ENCODE measurements at regions not wholly inside any gene's neighbourhood (a gene's known extent, or its start where the extent isn't known, plus 50 kb on each side); places are given as distances from the start of the nearest gene placed in this dataset.

DNA sequence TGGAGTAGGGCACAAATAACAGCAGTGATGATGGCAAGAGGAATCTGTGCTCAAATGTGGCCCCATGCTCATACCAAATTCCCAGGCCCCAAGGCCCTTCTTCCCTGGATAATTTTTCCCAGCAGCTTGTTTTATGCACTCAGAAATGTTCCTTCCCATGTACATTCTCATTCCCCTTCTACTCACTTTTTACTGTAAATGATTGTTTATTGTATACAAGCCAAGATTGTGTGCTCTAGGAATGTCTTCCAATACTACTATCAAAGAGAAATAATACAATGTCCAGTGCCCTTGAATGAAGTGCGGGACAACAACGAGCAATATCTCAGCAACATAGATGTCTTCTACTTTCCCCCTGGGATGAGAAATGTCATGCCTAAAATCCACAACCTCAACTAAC, 201.6 kb downstream of the ICOS start (continued):
- TF ChIP-seq, protein P1, sequence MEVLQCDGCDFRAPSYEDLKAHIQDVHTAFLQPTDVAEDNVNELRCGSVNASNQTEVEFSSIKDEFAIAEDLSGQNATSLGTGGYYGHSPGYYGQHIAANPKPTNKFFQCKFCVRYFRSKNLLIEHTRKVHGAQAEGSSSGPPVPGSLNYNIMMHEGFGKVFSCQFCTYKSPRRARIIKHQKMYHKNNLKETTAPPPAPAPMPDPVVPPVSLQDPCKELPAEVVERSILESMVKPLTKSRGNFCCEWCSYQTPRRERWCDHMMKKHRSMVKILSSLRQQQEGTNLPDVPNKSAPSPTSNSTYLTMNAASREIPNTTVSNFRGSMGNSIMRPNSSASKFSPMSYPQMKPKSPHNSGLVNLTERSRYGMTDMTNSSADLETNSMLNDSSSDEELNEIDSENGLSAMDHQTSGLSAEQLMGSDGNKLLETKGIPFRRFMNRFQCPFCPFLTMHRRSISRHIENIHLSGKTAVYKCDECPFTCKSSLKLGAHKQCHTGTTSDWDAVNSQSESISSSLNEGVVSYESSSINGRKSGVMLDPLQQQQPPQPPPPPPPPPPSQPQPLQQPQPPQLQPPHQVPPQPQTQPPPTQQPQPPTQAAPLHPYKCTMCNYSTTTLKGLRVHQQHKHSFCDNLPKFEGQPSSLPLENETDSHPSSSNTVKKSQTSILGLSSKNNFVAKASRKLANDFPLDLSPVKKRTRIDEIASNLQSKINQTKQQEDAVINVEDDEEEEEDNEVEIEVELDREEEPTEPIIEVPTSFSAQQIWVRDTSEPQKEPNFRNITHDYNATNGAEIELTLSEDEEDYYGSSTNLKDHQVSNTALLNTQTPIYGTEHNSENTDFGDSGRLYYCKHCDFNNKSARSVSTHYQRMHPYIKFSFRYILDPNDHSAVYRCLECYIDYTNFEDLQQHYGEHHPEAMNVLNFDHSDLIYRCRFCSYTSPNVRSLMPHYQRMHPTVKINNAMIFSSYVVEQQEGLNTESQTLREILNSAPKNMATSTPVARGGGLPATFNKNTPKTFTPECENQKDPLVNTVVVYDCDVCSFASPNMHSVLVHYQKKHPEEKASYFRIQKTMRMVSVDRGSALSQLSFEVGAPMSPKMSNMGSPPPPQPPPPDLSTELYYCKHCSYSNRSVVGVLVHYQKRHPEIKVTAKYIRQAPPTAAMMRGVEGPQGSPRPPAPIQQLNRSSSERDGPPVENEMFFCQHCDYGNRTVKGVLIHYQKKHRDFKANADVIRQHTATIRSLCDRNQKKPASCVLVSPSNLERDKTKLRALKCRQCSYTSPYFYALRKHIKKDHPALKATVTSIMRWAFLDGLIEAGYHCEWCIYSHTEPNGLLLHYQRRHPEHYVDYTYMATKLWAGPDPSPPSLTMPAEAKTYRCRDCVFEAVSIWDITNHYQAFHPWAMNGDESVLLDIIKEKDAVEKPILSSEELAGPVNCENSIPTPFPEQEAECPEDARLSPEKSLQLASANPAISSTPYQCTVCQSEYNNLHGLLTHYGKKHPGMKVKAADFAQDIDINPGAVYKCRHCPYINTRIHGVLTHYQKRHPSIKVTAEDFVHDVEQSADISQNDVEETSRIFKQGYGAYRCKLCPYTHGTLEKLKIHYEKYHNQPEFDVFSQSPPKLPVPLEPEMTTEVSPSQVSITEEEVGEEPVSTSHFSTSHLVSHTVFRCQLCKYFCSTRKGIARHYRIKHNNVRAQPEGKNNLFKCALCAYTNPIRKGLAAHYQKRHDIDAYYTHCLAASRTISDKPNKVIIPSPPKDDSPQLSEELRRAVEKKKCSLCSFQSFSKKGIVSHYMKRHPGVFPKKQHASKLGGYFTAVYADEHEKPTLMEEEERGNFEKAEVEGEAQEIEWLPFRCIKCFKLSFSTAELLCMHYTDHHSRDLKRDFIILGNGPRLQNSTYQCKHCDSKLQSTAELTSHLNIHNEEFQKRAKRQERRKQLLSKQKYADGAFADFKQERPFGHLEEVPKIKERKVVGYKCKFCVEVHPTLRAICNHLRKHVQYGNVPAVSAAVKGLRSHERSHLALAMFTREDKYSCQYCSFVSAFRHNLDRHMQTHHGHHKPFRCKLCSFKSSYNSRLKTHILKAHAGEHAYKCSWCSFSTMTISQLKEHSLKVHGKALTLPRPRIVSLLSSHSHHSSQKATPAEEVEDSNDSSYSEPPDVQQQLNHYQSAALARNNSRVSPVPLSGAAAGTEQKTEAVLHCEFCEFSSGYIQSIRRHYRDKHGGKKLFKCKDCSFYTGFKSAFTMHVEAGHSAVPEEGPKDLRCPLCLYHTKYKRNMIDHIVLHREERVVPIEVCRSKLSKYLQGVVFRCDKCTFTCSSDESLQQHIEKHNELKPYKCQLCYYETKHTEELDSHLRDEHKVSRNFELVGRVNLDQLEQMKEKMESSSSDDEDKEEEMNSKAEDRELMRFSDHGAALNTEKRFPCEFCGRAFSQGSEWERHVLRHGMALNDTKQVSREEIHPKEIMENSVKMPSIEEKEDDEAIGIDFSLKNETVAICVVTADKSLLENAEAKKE (CRISPR knock-in tag; IDR thresholded peaks at IDR 0.05) = no peak

- H3K27me3 Mint-ChIP-seq (ENCODE audit: insufficient read depth, low read depth, poor library complexity) = peaks cover 5% of the 10 kb centered on the region
- no peaks in the 10 kb centered on the region for H4K20me1 ChIP-seq (replicated peaks; ENCODE audit: insufficient read depth)
- TF ChIP-seq, protein P2, sequence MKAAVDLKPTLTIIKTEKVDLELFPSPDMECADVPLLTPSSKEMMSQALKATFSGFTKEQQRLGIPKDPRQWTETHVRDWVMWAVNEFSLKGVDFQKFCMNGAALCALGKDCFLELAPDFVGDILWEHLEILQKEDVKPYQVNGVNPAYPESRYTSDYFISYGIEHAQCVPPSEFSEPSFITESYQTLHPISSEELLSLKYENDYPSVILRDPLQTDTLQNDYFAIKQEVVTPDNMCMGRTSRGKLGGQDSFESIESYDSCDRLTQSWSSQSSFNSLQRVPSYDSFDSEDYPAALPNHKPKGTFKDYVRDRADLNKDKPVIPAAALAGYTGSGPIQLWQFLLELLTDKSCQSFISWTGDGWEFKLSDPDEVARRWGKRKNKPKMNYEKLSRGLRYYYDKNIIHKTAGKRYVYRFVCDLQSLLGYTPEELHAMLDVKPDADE (IDR thresholded peaks at IDR 0.05) = no peak
- no peak for TF ChIP-seq EZH2 (IDR thresholded peaks at IDR 0.05; ENCODE audit: low read depth, unreplicated experiment)
- TF ChIP-seq EZH2phosphoT487 (IDR thresholded peaks at IDR 0.05; ENCODE audit: unreplicated experiment) = no peak
- TF ChIP-seq NANOG (IDR thresholded peaks at IDR 0.05; ENCODE audit: borderline replicate concordance) = no peak
- TF ChIP-seq JUNB (IDR thresholded peaks at IDR 0.05; ENCODE audit: unreplicated experiment) = no peak
- TF ChIP-seq ZNF114 (CRISPR knock-in tag; IDR thresholded peaks at IDR 0.05) = no peak
- no peak for TF ChIP-seq CREB1 (CRISPR knock-in tag; IDR thresholded peaks at IDR 0.05; ENCODE audit: low read depth)
- no peak for TF ChIP-seq POLR2AphosphoS5 (IDR thresholded peaks at IDR 0.05; ENCODE audit: low read depth)
- TF ChIP-seq ZNF331 (CRISPR knock-in tag; IDR thresholded peaks at IDR 0.05; ENCODE audit: low read depth) = no peak
- TF ChIP-seq STAT1 (IDR thresholded peaks at IDR 0.05; ENCODE audit: unreplicated experiment) = no peak
These were observed 203.7 kb downstream of the ICOS start for GRCh38 chr2:204140246-204140645.

More at GRCh38 chr2:204140246-204140645, 203.7 kb downstream of the ICOS start:
- ATAC-seq (no peak), DNase-seq (ENCODE audit: low spot score) (no peak)
- H3K36me3 Mint-ChIP-seq (ENCODE audit: low read depth) = no peaks in the 10 kb centered on the region
- H3K27ac Mint-ChIP-seq = no peak overlapping the region
- Histone ChIP-seq H3K4me3 (no peak overlapping the region), H3K79me2 (replicated peaks; ENCODE audit: insufficient read depth) (no peaks in the 10 kb centered on the region), H3K4me2 (no peak overlapping the region), H3K27me3 (ENCODE audit: insufficient read depth) (no peaks in the 10 kb centered on the region), H2AFZ (no peak overlapping the region), H3K27ac (ENCODE audit: low read depth) (no peak overlapping the region), H3K9me2 (ENCODE audit: insufficient read depth) (peaks cover 16% of the 10 kb centered on the region), H3K36me3 (ENCODE audit: insufficient read depth) (no peaks in the 10 kb centered on the region), H3K4me1 (ENCODE audit: insufficient read depth) (peaks cover 28% of the 10 kb centered on the region), H3F3A (replicated peaks; ENCODE audit: low read depth) (no peaks in the 10 kb centered on the region)
- peaks cover 25% of the 10 kb centered on the region for H3K4me1 Mint-ChIP-seq
- no peaks in the 10 kb centered on the region for H3K9me3 Mint-ChIP-seq
- H3K4me3 Mint-ChIP-seq = no peak overlapping the region

Measured in GM23338 (cell line).